Gastrocnemius medialis (tissue), 4 donors: ENCODE measurements at regions not wholly inside any gene's neighbourhood (a gene's known extent, or its start where the extent isn't known, plus 50 kb on each side); places are given as distances from the start of the nearest gene placed in this dataset.

Experiments
- ATAC-seq, 2 donors: fragments of 150-250 bp; one replicate each; pipeline ENCODE4 v1.9.1; 2016
- DNase-seq, 2 donors: peaks; one replicate each; pipeline ENCODE4 v3.0.0-alpha.2; 2019
- H3K27ac ChIP-seq, 4 donors: fragments of 200-600 bp; sonication (generic); 1 replicate in 1 of 4; 2 replicates in 3 of 4; pipeline ENCODE4 v1.5.1; 2016 to 2018; ENCODE audit warnings: mild to moderate bottlenecking in 2 of 4, moderate library complexity in 1 of 4
- H3K27me3 ChIP-seq, 3 donors: fragments of 200-600 bp; sonication (generic) in 2 of 3; 1 replicate in 1 of 3; 2 replicates in 2 of 3; pipeline versions ENCODE4 v1.5.1 to v1.6.0; 2016 to 2019; ENCODE audit warnings: mild to moderate bottlenecking in 1 of 3, moderate library complexity in 1 of 3
- H3K36me3 ChIP-seq, 2 donors: fragments of 200-600 bp; sonication (generic) in 1 of 2; one replicate each; pipeline ENCODE4 v1.5.1; 2017 to 2018
- H3K4me1 ChIP-seq, 2 donors: fragments of 200-600 bp; sonication (generic) in 1 of 2; one replicate each; pipeline ENCODE4 v1.5.1; 2016 to 2017; ENCODE audit warnings: mild to moderate bottlenecking in 2 of 2
- H3K4me3 ChIP-seq, 4 donors: fragments of 200-600 bp; sonication (generic) in 3 of 4; 1 replicate in 1 of 4; 2 replicates in 3 of 4; pipeline ENCODE4 v1.5.1; 2016 to 2019; ENCODE audit warnings: mild to moderate bottlenecking in 2 of 4
- H3K9me3 ChIP-seq, 3 donors: fragments of 200-600 bp; sonication (generic) in 2 of 3; 1 replicate in 1 of 3; 2 replicates in 2 of 3; pipeline ENCODE4 v1.5.1; 2016 to 2019
- CTCF ChIP-seq, 5 experiments: fragments of 450-650 bp in 3 of 5; fragments of 200-600 bp in 2 of 5; sonication (generic) in 2 of 5; IDR thresholded peaks in 4 of 5; conservative IDR thresholded peaks in 1 of 5; 1 replicate in 4 of 5; 2 replicates in 1 of 5; pipeline ENCODE4 v1.5.1; 2016 to 2019; ENCODE audit warnings: antibody characterized with exemption in 5 of 5, mild to moderate bottlenecking in 3 of 5, moderate library complexity in 3 of 5
- POLR2A ChIP-seq, 2 donors: fragments of 450-650 bp; IDR thresholded peaks; one replicate each; pipeline ENCODE4 v1.6.1; 2017; ENCODE audit warnings: antibody characterized with exemption in 2 of 2, mild to moderate bottlenecking in 2 of 2, moderate library complexity in 2 of 2
- in situ Hi-C, 4 donors: fragments of 200-750 bp; cut with MboI; loops; one replicate each; pipeline versions ENCODE4 v1.15.0 to v1.8.0; 2017; ENCODE audit warnings: low sequenced_read_pairs in 4 of 4
- intact Hi-C: fragments of 100-400 bp; cut with DNase I; formaldehyde crosslinking; loops from one replicate; pipeline ENCODE4 v1.15.1; 2023; ENCODE audit warnings: low total_unique reads

GRCh38 chr1:60547821-60548220 is 474.3 kb upstream of the C1orf87 start:
- DNase-seq (no peak), ATAC-seq (no peak)
- no peaks in the 10 kb centered on the region for H3K27me3 ChIP-seq
- H3K4me1 ChIP-seq = no peaks in the 10 kb centered on the region
- no peaks in the 10 kb centered on the region for H3K36me3 ChIP-seq
- intact Hi-C loops (no loop called here), in situ Hi-C loops (no loop called here)
- TF ChIP-seq CTCF (IDR thresholded peaks at IDR 0.05 in 4 of 5, conservative IDR thresholded peaks at IDR 0.05 in 1 of 5) (no peak), POLR2A (IDR thresholded peaks at IDR 0.05) (no peak)
- H3K9me3 ChIP-seq = no peaks in the 10 kb centered on the region
- H3K27ac ChIP-seq = no peak overlapping the region
- no peak overlapping the region for H3K4me3 ChIP-seq

DNA sequence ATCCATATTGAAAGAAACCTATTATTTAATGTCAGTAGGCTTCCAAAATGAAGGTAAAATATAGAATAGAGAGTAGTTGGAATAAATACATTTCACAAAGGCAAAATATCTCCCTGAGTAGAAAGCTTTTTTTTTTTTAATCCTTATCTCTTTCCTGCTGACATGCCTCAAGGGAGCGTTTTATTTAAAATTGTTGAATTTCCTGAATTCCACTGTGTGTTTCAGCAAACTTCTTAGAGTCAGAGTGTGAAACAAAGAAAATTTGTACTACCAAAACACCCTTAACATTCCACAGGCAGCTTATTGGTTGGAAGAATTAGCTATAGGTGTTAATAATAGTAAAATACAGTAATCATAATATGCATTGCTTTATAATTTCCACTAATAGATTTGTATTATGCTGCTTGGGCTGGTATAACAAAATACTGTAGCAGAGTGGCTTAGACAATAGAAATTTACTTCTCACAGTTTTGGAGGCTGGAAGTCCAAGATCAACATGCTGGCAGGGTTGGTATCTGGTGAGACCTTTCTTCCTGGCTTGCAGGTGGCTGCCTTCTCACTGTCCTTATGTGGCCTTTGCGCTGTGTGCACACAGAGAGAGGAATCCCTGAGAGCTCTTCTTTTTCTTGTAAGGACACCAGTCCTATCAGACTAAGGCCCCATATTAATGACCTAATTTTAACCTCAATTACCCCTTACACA is 468.4 kb upstream of the C1orf87 start:
- no peak for ATAC-seq
- in situ Hi-C loops (no loop called here), intact Hi-C loops (no loop called here)
- no peak for DNase-seq
- Histone ChIP-seq H3K9me3 (peaks cover 0 to 4% (median 0%) of the 10 kb centered on the region in 3 donors), H3K27ac (no peak overlapping the region), H3K4me1 (no peaks in the 10 kb centered on the region), H3K36me3 (no peaks in the 10 kb centered on the region), H3K27me3 (no peaks in the 10 kb centered on the region), H3K4me3 (no peak overlapping the region)
- TF ChIP-seq POLR2A (IDR thresholded peaks at IDR 0.05) = no peak
- TF ChIP-seq CTCF (IDR thresholded peaks at IDR 0.05 in 4 of 5, conservative IDR thresholded peaks at IDR 0.05 in 1 of 5) = no peak

DNA sequence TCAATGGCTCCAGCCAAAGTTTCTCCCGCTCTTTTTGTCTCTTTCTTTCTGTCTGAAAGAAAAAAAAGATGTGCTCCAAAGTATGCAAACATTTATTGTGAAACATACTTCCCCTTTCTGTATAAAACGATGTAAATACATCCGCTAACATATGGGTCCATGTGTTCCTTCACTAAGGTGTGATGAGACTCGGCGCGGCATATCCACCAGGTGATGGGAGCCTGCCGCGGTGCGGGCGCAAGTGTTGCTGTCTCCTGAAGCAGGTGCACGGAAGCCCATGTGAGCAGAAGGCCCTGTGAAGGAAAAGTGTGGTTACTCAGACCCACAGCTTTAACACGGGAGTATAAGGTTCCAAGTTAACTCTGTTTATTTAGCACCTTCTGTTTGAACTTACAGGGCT is 466.6 kb upstream of the C1orf87 start:
- Histone ChIP-seq H3K9me3 (peaks cover 0 to 4% (median 0%) of the 10 kb centered on the region in 3 donors), H3K36me3 (no peaks in the 10 kb centered on the region), H3K27ac (no peak overlapping the region), H3K4me1 (no peaks in the 10 kb centered on the region), H3K27me3 (no peaks in the 10 kb centered on the region), H3K4me3 (no peak overlapping the region)
- DNase-seq (no peak), ATAC-seq (no peak)
- TF ChIP-seq CTCF (IDR thresholded peaks at IDR 0.05 in 4 of 5, conservative IDR thresholded peaks at IDR 0.05 in 1 of 5) (no peak), POLR2A (IDR thresholded peaks at IDR 0.05) (no peak)
- intact Hi-C loops = no loop called here
- in situ Hi-C loops = no loop called here

GRCh38 chr1:60535713-60536112 is 462.1 kb upstream of the C1orf87 start:
- in situ Hi-C loops = no loop called here
- Histone ChIP-seq H3K9me3 (peaks cover 0 to 4% (median 0%) of the 10 kb centered on the region in 3 donors), H3K27me3 (no peaks in the 10 kb centered on the region), H3K27ac (no peak overlapping the region), H3K4me3 (no peak overlapping the region), H3K36me3 (no peaks in the 10 kb centered on the region), H3K4me1 (no peaks in the 10 kb centered on the region)
- DNase-seq (no peak), ATAC-seq (no peak)
- intact Hi-C loops = no loop called here
- TF ChIP-seq POLR2A (IDR thresholded peaks at IDR 0.05) = no peak
- no peak for TF ChIP-seq CTCF (IDR thresholded peaks at IDR 0.05 in 4 of 5, conservative IDR thresholded peaks at IDR 0.05 in 1 of 5)

DNA sequence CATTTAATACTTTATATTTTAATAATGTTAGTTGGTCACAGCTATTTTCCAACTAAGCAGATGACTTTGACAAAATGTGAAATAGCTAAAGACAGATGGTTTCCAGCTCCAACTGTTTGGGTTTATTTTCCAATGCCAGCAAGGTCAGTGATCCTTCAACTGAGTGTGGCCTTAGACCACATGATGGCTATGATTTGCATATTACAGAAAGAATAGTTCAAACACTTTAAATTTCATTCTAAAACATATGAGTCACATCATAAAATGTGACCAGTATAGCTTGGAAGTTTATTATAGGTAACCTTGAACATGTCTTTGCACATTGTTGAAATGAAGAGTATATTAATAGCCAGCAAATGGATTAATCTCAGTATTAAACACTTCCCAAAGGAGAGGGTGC is 454.0 kb upstream of the C1orf87 start:
- Histone ChIP-seq H3K36me3 (no peaks in the 10 kb centered on the region), H3K27me3 (no peaks in the 10 kb centered on the region), H3K4me1 (no peaks in the 10 kb centered on the region), H3K4me3 (no peak overlapping the region), H3K27ac (no peak overlapping the region), H3K9me3 (no peaks in the 10 kb centered on the region)
- DNase-seq = no peak
- in situ Hi-C loops (no loop called here), intact Hi-C loops (no loop called here)
- TF ChIP-seq POLR2A (IDR thresholded peaks at IDR 0.05) = no peak
- TF ChIP-seq CTCF (IDR thresholded peaks at IDR 0.05 in 4 of 5, conservative IDR thresholded peaks at IDR 0.05 in 1 of 5) = no peak
- ATAC-seq = no peak
